ENCODE measurements at regions not wholly inside any gene's neighbourhood (a gene's known extent, or its start where the extent isn't known, plus 50 kb on each side); places are given as distances from the start of the nearest gene placed in this dataset.

GRCh38 chr12:19904819-19905218 is 463.5 kb upstream of the PDE3A start:
- CTCF ChIA-PET (ENCODE audit: unreplicated experiment) = no interaction called here
- no peaks in the 10 kb centered on the region for H3K9me3 ChIP-seq (ENCODE audit: low read length)
- no peaks in the 10 kb centered on the region for H4K20me1 ChIP-seq (ENCODE audit: insufficient read depth, low read length)
- intact Hi-C loops (cut with micrococcal nuclease; ENCODE audit: unreplicated experiment) = no loop called here
- no peak for DNase-seq (ENCODE audit: low spot score)
- POLR2A ChIA-PET = no interaction called here
- no peaks in the 10 kb centered on the region for H3K36me3 ChIP-seq (ENCODE audit: insufficient read depth, low read length)
- H3K9me2 ChIP-seq (ENCODE audit: insufficient read depth, low read length) = no peaks in the 10 kb centered on the region
- H3K4me3 ChIP-seq (ENCODE audit: low read depth, low read length, poor library complexity, severe bottlenecking) = no peak overlapping the region
- TF ChIP-seq EZH2phosphoT487 (IDR thresholded peaks at IDR 0.05; ENCODE audit: borderline replicate concordance, low read depth, low read length) (no peak), CTCF (conservative IDR thresholded peaks at IDR 0.05; ENCODE audit: low read length) (no peak)
- H3K27ac ChIP-seq (ENCODE audit: low read depth, low read length, poor library complexity, severe bottlenecking) = no peak overlapping the region
- no peaks in the 10 kb centered on the region for H3K79me2 ChIP-seq (ENCODE audit: insufficient read depth, low read depth, low read length)
- no peaks in the 10 kb centered on the region for H3K4me1 ChIP-seq (ENCODE audit: insufficient read depth, low read length, poor library complexity, severe bottlenecking)
- H3K4me2 ChIP-seq (ENCODE audit: low read length) = no peak overlapping the region
- BruUV-seq (replicated peaks) = no TSS peak
- no peak overlapping the region for H2AFZ ChIP-seq (ENCODE audit: low read length)

- H4K20me1 ChIP-seq (ENCODE audit: insufficient read depth, low read length) = no peaks in the 10 kb centered on the region
- H3K4me1 ChIP-seq (ENCODE audit: insufficient read depth, low read length, poor library complexity, severe bottlenecking) = no peaks in the 10 kb centered on the region
- no peaks in the 10 kb centered on the region for H3K9me3 ChIP-seq (ENCODE audit: low read length)
- intact Hi-C loops (cut with micrococcal nuclease; ENCODE audit: unreplicated experiment) = no loop called here
- no peaks in the 10 kb centered on the region for H3K79me2 ChIP-seq (ENCODE audit: insufficient read depth, low read depth, low read length)
- no peak overlapping the region for H3K4me2 ChIP-seq (ENCODE audit: low read length)
- CTCF ChIA-PET (ENCODE audit: unreplicated experiment) = no interaction called here
- H3K9me2 ChIP-seq (ENCODE audit: insufficient read depth, low read length) = no peaks in the 10 kb centered on the region
- no peak overlapping the region for H2AFZ ChIP-seq (ENCODE audit: low read length)
- TF ChIP-seq EZH2phosphoT487 (IDR thresholded peaks at IDR 0.05; ENCODE audit: borderline replicate concordance, low read depth, low read length) = no peak
- no peak for TF ChIP-seq CTCF (conservative IDR thresholded peaks at IDR 0.05; ENCODE audit: low read length)
- BruUV-seq (replicated peaks) = no TSS peak
- H3K36me3 ChIP-seq (ENCODE audit: insufficient read depth, low read length) = no peaks in the 10 kb centered on the region
- H3K27ac ChIP-seq (ENCODE audit: low read depth, low read length, poor library complexity, severe bottlenecking) = no peak overlapping the region
- POLR2A ChIA-PET = interaction anchor here (0.6 to 0.7 kb wide), 2 partner anchors 8 to 36 kb away, joined by 3 read pairs; no protein-coding TSS in a partner anchor
- H3K4me3 ChIP-seq (ENCODE audit: low read depth, low read length, poor library complexity, severe bottlenecking) = no peak overlapping the region
- no peak for DNase-seq (ENCODE audit: low spot score)
Observed at GRCh38 chr12:19908830-19909229, 459.5 kb upstream of the PDE3A start.

- intact Hi-C loops (cut with micrococcal nuclease; ENCODE audit: unreplicated experiment) = no loop called here
- Histone ChIP-seq H3K79me2 (ENCODE audit: insufficient read depth, low read depth, low read length) (no peaks in the 10 kb centered on the region), H3K4me3 (ENCODE audit: low read depth, low read length, poor library complexity, severe bottlenecking) (no peak overlapping the region), H3K4me1 (ENCODE audit: insufficient read depth, low read length, poor library complexity, severe bottlenecking) (no peaks in the 10 kb centered on the region), H3K9me3 (ENCODE audit: low read length) (no peaks in the 10 kb centered on the region), H4K20me1 (ENCODE audit: insufficient read depth, low read length) (no peaks in the 10 kb centered on the region), H3K27ac (ENCODE audit: low read depth, low read length, poor library complexity, severe bottlenecking) (no peak overlapping the region), H3K4me2 (ENCODE audit: low read length) (no peak overlapping the region), H2AFZ (ENCODE audit: low read length) (no peak overlapping the region), H3K36me3 (ENCODE audit: insufficient read depth, low read length) (no peaks in the 10 kb centered on the region), H3K9me2 (ENCODE audit: insufficient read depth, low read length) (no peaks in the 10 kb centered on the region)
- POLR2A ChIA-PET = interaction anchor here (0.6 to 0.7 kb wide), 2 partner anchors 9 to 36 kb away, joined by 3 read pairs; no protein-coding TSS in a partner anchor
- TF ChIP-seq EZH2phosphoT487 (IDR thresholded peaks at IDR 0.05; ENCODE audit: borderline replicate concordance, low read depth, low read length) = no peak
- DNase-seq (ENCODE audit: low spot score) = no peak
- no TSS peak for BruUV-seq (replicated peaks)
- CTCF ChIA-PET (ENCODE audit: unreplicated experiment) = no interaction called here
Observed at GRCh38 chr12:19909418-19909817, 458.9 kb upstream of the PDE3A start.
